ENCODE measurements at regions not wholly inside any gene's neighbourhood (a gene's known extent, or its start where the extent isn't known, plus 50 kb on each side); places are given as distances from the start of the nearest gene placed in this dataset.
"Not testable (repeated sequence)": the region's sequence is repeated elsewhere in the genome, so short reads cannot be mapped to it uniquely, and the experiment has no call there.

DNA sequence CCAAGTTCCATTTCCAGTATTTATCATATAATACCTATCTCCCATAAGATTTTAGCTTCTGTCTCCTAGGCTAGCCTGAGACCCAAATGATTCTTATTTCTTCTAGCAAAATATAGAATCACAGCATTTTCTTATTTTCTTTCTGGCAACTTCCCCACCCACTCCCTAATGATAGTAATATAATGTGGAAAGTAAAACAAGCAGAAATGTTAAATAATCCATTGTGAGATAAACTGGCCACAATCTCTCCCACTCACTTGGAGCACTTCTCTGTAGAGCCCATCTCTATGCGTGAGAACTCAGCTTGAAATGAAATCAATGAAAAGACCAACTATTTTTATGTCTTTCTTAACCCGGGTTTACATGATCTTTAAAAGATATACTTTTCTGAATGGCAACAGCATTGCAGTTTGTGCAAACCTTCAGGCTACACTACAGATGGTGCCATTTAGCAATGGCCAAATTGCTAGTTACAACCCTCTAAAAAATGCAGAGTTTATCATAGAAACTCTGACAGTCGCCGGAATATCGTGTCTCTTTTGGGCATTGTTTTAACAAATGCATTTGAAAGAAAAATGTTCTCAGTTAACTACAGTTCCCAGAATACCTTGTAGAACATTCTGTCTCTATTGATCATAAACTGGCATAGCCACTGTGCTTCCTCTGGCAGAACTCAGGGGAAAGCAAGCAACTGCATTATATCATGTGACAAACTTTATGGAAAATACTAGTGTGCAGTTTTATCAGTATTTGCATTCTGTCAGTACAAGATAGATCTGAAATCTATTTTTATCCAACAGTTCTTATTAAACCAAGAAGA lies 1407.4 kb upstream of the ZEB2 start:
- DNase-seq, result no peak

DNA sequence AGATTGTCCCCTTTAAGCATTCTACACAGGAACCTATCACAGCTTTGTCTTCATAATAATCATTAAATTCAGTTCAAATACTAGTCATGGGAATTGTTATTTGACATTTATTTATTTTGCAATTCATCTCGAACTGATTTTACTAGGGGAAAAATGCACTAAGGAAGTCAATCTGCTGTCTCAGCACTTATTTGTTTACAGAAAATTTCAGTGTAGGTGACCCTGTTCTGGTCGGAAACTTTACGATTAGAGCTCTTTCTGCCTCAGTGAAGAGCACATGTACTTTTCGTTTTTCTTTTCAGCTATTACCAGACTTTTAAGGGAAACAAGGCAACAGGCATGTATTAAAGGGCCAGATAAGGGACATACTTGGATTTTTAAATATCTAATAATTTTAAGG lies 1405.7 kb upstream of the ZEB2 start:
- no peak for DNase-seq

DNA sequence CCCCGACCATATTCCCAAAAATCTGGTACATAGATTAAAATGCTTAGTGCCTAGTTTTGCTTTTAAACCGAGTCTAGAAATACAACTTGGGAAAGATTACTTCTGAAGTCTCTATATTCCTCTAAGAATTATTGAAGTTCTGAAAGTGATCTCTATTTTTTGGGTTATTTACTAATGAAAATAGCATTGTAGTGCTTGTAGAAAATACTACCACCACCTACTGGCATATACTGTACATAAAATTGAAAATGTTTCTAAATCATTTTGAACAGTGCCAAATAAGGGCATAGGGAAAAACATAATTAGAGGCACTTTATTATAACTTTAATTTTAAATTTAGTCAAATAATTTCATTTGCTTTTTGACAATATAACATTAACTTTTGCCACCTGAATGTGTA lies 1399.6 kb upstream of the ZEB2 start:
- no peak for DNase-seq

DNA sequence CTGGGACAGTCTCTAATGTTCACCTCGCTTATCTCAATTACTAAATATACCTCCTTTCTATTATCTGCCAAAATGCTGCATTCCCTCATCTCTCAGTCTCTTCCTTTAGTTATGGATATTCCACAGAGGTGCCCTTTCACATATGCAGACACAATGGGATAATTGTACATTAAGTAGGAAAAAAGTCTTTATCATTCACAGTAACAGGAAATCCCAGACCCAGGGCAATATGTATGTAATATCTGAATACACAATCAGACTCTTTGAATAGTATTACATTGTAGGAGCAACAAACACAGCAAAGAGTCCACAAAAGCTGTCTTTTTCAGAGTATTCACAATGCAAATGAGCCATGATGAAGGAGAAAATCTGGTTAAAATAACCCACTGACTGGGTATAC lies 1399.0 kb upstream of the ZEB2 start:
- no peak for DNase-seq

DNA sequence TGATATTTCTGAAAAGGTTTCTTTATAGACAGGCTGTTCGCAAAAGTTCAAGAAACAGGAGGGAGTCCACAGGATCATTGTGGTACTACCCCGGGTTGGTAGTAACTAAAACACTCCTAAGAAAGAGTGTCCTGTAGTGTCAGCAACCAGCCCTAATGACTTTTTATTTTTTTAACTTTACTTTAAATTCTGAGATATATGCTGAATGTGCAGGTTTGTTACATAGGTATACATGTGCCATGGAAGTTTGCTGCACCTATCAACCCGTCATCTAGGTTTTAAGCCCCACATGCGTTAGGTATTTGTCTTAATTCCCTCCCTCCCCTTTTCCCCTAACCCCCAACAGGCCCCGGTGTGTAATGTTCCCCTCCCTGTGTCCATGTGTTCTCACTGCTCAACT lies 1396.9 kb upstream of the ZEB2 start:
- DNase-seq, result no peak

DNA sequence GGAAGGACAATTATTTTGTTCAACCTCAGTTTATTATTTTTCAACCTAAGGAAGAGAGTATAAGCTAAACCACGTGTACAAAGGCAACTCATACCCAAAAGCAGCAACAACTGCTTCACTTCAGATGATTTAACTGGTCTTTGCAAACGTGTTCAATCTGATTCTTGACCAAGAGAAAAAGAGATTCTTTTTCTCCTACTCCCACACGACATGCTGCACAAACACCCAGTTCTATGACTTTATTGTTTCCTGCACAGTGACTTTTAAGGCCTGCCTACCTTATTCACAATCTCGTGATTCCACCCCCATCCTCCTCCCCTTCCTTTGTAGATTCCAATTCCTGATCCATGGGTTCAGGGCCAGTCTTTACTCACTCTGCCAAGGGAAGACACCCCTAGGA lies 1394.8 kb upstream of the ZEB2 start:
- no peak for DNase-seq

DNA sequence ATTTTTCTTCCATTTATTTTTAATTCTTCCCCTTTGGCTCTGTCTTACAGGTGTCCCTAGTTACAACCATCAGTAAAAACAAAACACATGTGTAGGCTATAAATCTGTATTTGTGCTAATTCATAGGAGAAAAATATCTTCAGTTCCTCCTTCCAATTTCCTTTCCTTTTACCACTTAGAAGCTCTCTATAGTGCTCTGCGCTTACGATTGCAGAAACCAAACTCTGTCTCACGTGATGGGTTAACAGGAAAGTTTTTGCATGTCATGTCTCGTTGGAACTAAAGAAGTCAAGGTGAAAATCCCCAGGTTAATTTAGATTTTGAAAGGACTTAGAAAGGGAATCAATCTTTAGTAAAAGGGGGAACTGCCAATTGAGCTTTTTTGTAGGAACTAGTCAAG lies 1390.5 kb upstream of the ZEB2 start:
- no peak for DNase-seq

DNA sequence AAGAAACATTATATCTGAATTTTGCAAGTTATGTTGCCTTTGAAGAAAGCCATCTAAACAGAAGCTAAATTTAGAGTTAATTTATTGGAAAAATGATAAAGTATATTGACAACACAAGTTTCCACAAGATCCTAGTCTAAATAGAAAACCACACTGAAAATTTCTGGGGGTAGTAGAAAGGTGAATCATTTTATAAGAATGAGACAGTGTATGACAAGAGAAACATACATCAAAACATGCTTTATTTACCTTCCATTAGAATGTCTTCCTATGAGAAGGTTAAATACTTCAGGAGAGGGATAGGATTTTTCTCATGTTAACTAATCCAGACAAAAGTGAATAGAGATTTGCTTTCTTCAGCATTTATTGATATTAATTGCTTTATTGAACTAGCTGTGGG lies 1389.8 kb upstream of the ZEB2 start:
- peak; percentile 16 for DNase-seq

DNA sequence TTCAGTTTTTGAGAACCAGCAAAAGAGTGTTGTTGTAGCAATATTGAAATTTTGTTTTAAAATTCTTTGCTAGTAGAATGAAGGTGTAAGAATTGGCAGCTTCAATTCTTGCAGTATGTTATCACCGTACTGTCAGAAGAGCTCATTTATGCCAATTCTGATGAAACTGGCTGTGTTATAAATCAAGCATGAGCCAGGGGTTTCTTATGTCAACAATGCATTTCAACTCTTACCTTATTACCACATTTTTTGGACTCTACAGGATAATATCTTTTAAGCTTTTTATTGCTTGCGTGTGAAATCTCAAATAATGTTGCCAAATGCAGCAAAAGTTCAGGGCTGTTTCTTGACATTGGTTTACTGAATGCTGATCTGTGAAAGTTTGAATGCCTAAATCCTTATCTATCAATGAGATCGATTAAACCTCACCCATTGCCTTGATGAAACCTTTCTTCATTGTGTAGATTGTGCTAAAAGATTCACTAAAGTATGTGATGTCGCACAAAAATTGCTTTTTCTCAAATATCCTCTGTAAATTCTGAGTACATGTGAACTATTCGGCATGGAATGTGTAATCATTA lies 1389.3 kb upstream of the ZEB2 start:
- DNase-seq, result peak; percentile 18

DNA sequence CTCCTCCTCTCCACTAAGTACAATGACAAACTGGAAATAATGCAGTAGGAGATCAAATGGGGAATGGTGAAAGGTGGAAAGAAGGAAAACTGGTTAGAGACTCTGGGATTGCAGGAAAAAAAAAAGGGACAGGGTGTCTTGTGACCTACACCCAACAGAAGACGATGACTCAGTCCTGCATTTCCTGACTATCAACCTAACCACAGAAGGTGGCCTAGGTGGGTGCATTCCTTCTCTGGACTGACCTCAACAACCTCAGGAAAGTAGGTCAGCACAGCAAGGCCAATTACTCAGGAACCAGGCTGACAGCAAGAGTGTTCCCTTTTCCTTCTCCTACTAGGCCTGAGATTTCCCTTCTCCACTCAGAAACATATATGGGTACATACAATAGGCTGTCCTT lies 1386.4 kb upstream of the ZEB2 start:
- DNase-seq, result no peak

DNA sequence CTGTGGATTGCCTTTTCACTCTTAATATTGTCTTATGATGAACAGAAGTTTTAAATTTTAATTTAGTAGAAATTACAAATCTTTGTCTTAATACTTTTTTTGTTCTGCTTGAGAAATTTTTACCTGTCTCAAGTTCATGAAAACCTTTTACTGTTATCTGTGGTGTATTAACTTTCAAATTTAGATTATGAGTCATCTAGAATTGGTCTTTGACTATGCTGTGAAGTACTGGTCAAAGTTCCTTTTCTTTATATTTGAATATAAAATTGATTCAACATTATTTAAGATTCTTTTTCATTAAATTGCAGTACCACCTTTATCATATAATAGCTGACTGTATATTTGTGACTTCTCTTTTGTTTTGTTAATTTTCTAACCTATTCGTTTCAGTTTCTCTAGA lies 1385.5 kb upstream of the ZEB2 start:
- no peak for DNase-seq

DNA sequence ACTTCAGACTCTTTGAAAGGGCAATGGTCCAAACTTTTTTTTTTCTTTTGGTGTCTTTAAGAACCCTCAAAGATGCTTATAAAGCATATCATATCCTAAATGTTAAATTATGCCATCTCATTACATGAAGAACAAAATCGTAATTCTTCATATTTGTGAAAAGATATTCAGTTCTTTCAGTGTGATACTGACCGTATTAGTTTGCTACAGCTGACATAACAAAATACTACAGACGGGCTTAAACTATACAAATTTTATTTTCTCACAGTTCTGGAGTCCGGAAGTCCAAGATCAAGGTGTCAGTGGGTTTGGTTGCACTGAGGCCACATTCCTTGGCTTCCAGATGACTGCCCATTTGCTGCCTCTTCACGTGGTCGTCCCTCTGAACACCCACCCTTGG lies 1377.2 kb upstream of the ZEB2 start:
- DNase-seq, result no peak

DNA sequence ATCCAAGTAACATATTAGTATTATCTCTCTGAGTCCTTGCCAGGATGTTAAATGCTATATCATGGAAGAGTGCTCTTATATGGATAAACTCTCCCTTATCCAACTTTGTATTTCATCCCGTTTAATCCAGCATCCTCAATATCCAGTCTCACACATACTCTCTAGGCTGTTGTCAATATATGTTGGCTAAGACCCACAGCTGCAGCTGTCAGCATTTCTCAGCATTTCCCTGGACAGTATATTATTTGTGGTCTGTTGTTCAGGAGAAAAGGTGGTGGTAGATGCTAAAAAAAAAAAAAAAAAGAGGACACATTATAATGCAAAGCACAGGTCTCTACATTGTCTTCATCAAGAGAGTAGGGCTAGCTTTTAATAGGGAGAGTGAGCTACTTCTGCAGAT lies 1368.0 kb upstream of the ZEB2 start:
- DNase-seq, result no peak

DNA sequence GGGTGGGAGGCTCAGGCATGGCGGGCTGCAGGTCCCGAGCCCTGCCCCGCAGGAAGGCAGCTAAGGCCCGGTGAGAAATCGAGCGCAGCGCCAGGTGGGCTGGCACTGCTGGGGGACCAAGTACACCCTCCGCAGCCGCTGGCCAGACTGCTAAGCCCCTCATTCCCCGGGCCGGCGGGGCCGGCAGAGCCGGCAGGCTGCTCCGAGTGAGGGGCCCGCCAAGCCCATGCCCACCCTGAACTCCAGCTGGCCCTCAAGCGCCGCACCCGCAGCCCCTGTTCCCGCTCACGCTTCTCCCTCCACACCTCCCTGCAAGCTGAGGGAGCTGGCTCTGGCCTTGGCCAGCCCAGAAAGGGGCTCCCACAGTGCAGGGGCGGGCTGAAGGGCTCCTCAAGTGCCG lies 1361.1 kb upstream of the ZEB2 start:
- DNase-seq, result not testable (repeated sequence)

DNA sequence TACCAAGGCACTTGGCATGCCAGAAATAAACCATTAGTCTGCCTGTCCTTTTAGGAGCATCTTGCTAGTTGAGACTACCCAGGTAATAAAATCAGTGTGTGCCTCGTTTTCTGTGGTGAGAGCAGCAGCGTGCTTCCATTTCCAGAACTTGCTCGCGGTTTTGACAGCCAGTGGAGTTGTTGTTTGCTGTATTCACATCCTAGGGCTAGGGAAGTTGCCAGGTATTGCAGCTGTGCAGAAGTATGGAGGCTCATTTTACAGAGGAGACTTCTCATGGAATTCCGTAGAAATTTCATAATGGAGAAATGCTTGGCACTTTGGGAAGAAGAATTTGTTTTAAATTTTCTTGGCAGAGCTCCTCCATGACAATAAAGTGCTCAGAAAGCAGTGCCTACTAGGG lies 1355.1 kb upstream of the ZEB2 start:
- peak; percentile 1 for DNase-seq

DNA sequence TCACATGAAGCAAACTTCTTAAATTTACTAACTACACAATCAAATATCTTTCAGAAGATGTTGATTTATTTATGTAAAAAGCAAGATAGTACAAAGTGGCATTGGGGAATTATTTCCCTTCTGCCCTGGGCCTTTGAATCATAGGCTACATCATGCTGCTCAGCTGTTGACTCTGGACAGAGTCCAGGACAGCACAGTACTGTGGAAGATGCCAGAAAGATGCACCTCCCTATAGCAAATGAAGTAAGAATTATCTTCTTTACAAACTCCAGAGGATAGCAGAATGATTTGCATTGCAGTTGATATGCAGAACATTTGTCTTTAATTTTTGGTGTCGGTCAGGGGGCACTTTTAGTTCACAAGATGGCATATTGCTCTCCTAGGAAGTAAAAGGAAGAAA lies 1354.5 kb upstream of the ZEB2 start:
- DNase-seq, result peak; percentile 51

DNA sequence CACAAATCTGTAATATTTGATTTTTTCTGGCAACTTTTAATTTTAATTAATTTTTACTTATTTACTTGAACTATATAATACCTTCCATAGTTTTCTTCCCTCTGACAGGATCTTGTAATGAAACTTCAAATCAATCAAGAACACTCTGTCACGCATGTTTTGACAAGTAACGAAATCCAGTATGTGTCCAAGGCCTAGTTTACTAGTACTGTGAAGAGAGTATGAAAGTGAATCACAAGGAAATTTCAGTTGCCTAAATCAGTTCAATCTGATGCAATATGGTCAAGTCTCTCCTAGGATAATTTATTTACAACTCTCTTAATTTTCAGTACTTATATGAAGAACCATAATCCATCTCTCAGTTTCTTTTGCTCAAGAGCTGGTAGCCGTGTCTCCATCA lies 1344.6 kb upstream of the ZEB2 start:
- DNase-seq, result no peak

DNA sequence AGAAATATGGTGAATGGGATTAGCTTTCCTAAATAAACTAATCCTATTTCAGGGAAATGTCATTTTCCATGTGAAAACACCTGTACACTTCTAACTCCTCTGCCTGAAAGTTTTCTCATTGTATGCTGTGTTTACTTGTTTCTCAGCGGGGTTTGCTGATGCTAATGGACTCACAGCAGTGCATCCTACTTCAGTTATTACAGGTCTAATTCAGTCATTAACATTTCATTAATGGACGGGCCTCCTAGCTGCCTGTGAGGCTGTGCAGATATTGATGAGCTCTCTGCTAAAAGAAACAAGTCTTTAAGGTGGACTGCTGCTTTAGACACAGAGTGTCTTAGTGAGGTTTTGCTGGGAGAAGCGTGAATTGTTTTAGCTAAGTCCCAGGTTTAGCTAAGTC lies 1342.0 kb upstream of the ZEB2 start:
- no peak for DNase-seq

DNA sequence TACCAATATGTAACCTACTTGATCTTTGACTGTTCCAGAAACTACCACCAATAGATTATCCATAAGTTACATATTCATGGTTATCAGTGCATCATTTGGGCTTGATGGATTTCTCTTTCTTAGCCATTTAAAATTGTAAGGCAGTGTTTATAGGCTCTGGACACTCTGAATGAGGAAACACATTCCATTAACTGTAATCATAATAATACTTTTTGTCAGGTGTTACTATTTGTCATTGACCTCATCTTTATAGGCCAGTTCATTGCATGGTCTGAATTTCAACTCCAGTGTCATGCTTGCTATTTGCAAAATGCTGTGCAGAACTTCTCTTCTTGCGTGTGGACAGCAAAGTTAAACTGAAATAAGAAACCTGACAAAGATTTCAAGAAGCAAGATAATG lies 1340.2 kb upstream of the ZEB2 start:
- DNase-seq, result no peak

DNA sequence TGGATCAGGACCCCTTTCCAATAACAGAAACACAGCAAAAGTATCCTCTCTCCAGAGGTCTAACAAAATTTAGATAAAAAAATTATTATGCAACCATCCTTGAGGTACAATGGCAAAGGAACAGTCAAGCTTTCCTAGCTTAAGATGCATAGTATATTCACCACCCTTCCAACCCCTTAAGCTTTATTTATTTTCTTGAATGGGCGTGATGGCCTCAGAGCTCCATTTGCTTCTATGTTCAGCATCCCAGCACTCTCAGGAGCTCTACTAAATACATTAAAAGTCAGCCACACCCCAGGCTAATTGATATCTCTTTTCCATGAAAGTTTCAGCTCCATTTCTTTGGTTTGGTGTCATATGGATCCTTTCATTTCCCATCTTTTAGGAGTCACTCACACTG lies 1335.2 kb upstream of the ZEB2 start:
- DNase-seq, result no peak

DNA sequence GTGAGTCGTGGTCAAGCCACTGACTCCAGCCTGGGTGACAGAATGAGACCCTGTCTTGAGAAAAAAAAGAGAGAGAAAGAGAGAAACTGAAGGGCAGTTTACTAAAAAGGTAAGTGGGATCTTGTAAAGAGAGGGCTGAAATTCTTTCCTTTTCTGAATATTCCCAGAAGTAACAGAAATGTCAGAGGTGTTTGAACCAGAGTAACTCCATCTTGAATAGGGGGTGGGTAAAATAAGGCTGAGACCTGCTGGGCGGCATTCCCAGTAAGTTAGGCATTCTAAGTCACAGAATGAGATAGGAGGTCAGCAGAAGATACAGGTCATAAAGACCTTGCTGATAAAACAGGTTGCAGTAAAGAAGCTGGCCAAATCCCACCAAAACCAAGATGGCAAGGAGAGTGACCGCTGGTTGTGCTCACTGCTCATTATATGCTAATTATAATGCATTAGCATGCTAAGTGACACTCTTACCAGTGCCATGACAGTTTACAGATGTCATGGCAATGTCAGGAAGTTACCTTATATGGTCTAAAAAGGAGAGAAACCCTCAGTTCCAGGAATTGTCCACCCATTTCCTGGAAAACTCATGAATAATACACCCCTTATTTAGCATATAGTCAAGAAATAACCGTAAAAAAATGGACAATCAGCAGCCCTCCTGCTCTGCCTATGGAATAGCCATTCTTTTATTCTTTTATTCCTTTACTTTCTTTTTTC lies 1334.3 kb upstream of the ZEB2 start:
- no peak for DNase-seq

DNA sequence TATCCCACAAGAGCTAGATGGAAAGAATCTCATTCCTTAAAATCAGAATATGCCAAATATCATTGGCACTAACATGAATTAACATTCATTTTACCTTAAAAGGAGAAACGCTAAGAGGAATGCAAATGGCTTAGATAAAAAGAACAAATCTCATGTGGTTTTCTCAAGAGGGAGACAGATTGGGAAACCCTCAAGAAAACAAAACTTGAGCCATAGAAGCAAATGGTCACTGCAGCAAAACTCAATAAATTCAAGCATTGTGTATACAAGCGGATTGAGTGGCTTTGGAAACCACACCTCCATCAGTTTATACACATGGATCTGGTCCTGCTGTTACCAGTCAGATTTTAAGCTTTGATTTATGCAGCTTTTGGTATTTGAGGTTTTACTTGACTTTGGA lies 1331.8 kb upstream of the ZEB2 start:
- peak; percentile 17 for DNase-seq

DNA sequence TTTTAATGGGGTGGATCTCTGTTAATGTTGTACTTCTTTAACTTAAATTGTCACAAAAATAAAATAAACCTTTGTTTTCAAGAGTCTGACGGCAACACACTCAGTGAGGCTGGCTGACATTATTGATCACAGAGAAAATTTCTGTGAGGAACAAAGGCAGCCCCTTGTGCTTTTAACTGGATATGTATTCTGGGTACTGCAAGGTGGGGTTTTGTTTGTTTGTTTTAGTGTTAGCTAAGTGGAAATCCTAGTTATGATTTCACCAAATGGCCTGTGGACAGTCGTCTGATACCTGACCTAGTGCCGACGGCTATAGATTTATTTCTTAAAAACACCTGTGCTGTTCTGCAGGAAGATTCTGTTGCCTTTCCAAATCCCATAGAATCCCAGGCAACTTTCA lies 1329.5 kb upstream of the ZEB2 start:
- no peak for DNase-seq

DNA sequence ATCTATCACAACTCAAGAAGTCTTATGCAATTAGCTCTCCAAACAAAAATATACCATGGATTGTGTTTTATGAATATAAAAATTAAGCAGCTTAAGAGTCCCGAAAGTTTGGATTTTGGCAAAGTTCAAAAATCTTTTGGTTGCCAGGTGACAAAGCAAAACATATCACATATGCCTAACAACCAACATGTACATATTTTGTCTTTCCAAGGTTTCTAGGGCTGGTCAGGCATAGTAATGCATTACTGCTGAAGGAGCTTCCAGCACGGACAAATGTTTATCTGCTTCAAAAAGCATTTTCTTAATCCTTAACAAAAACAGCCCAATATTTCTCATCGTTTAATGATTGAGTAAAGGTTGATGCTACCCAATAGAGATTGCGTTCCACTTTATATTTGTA lies 1327.1 kb upstream of the ZEB2 start:
- DNase-seq, result peak; percentile 6
